GM13977 (cell line): ENCODE measurements at regions not wholly inside any gene's neighbourhood (a gene's known extent, or its start where the extent isn't known, plus 50 kb on each side); places are given as distances from the start of the nearest gene placed in this dataset.

ENCODE experiments used
- DNase-seq: peaks from one replicate; pipeline ENCODE4 v3.0.0; 2012; ENCODE audit warnings: low spot score
- in situ Hi-C: fragments of 300-500 bp; cut with MboI; formaldehyde crosslinking; loops from one replicate; pipeline ENCODE4 v1.12.0; 2022; ENCODE audit warnings: low sequenced_read_pairs, low pct_unique_long_range_greater_than_20kb, mixed read lengths, inconsistent platforms; ENCODE audit not compliant: unreplicated experiment
- TF ChIP-seq, protein P1 (sequence below): IDR thresholded peaks from 2 replicates; pipeline ENCODE4 v1.5.1; 2012; ENCODE audit warnings: mild to moderate bottlenecking, control low read depth; ENCODE audit not compliant: insufficient read depth; ENCODE audit errors: extremely low read depth, missing control alignments

DNA sequence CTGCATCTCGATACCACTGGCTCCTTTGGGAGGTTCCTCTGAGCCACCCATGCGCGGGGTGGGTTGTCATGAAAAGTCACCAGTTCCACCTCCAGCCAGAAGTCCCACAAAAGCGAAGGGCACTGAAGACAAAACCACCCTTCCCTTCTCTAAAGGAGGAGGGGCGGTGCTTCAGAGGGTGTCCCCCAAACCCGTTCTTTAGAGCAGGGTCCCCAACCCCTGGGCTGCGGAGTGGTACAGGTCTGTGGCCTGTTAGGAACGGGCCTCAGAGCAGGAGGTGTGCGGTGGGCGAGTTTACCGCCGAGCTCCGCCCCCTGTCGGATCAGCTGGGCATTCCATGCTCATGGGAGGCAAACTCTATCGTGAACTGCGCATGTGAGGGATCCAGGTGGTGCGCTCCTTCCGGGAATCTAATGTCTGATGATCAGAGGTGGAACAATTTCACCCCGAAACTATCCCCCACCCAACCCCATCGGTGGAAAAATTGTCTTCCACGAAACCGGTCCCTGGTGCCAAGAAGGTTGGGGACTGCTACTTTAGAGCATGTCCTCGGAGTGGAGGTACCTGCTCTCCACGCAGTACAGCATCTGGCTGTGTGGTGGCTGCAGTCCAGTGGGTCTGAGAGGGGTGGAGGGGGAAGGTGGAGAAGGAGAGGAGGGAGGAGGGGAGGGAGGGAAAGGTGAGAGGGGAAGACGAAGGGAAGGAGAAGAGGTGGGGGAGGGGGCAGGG is 72.9 kb upstream of the SEPTIN5 start:
- DNase-seq = no peak
- in situ Hi-C loops = no loop called here
- TF ChIP-seq, protein P1, sequence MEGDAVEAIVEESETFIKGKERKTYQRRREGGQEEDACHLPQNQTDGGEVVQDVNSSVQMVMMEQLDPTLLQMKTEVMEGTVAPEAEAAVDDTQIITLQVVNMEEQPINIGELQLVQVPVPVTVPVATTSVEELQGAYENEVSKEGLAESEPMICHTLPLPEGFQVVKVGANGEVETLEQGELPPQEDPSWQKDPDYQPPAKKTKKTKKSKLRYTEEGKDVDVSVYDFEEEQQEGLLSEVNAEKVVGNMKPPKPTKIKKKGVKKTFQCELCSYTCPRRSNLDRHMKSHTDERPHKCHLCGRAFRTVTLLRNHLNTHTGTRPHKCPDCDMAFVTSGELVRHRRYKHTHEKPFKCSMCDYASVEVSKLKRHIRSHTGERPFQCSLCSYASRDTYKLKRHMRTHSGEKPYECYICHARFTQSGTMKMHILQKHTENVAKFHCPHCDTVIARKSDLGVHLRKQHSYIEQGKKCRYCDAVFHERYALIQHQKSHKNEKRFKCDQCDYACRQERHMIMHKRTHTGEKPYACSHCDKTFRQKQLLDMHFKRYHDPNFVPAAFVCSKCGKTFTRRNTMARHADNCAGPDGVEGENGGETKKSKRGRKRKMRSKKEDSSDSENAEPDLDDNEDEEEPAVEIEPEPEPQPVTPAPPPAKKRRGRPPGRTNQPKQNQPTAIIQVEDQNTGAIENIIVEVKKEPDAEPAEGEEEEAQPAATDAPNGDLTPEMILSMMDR = no peak

DNA sequence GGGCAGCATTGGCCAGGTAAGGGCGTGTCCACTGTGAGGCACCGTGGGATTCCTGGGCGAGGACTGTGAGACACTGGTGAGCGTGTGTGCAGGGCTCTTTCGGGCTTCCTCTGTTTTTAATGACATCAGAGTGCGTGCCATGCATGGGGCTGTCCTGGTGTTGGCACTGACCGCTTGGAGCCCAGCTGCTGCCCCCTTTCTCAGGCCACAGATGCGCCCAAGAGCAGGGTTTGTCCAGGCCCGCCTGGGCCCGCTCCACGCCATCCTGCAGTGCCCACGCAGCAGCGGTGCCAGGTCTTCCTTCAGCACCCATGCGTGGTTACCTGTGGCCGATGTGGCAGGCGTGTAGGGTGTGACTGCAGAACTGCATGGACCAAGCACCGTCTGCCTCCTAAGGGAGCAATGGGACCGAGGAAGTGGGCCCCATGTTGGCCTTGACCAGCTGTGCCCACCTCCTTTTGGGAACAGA is 72.3 kb upstream of the SEPTIN5 start:
- DNase-seq = no peak
- TF ChIP-seq, protein P1 = no peak
- in situ Hi-C loops = no loop called here

DNA sequence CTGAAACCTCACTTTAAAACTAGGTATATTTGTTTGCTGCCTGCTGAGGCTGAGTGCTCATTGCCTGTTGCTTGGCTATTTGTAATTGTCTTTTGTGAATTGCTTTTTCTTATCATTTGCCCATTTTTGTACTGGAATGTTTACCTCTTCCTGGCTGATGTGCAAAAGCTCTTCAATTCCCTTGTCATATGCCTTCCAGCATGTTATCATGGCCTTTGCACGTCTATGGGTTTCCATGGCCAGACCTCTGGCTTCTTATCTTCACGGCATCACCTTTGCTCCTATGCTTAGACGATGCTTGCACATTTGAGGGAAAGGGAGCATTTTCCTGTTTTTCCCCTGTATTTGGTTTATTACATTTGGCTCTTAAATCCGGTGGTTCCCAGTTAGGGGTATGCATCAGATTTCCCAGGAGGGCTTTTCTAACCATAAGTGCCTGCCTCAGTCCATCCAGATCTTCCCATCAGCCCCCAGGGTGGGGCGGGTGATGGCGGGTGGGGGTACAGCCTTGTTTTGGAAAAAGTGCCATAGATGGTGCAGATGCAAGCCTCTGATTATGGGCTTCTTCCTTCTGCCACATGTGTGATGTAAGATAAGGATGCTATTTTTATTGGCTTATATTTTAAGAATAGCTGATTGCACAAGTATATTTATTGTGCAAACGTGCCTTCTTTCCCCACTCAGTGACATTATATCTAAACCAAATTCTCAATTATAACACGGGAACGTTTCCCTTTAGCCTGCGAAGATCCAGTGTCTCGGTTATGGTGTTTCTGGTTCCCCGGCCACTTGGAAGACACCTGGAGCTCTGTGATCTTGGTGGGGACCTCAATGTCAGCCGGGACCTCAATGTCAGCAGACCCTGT is 70.6 kb upstream of the SEPTIN5 start:
- DNase-seq = no peak
- in situ Hi-C loops = no loop called here
- TF ChIP-seq, protein P1 = no peak

DNA sequence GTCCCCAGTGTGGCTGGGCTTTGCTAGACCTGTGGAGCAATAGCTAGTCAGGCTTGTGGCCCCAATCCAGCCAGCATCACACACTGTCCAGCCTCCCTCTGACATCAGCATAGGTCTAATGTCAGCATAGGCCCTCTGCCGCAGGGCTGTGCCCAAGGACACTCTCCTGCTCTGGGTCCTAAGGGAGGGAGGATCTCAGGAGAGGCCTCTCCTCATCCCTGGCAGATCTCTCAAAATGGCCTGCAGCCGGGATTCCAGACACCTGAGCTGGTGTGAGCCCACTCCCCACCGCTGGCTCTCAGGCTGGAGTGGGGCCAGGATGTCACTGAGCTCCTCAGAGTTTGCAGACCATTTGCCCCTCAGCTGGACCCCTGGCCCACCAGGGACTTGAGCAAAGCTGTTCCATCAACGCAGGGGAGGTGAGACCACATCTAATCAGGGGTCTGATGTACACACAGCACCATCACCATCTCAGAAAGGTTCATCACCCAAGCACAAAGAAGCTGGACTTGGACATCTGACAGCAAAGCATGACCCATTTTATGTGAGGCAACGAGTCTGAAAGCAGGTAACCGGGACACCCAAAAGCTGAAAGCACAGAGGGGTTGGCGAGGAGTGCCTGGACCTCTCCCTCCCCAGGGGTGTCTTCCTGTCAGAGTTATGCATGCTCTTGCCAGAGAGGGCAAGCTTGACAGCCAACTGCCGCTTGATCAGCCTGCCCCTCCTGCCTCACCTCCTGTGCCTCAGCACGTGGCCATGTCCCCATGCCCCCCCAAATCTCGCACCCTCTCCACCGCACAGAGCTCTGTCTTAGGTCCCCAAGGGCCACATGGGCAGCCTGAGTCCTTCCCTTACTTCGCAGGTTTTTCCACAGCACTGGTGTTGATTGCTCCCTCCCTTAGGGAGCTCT is 69.7 kb upstream of the SEPTIN5 start:
- in situ Hi-C loops = no loop called here

DNA sequence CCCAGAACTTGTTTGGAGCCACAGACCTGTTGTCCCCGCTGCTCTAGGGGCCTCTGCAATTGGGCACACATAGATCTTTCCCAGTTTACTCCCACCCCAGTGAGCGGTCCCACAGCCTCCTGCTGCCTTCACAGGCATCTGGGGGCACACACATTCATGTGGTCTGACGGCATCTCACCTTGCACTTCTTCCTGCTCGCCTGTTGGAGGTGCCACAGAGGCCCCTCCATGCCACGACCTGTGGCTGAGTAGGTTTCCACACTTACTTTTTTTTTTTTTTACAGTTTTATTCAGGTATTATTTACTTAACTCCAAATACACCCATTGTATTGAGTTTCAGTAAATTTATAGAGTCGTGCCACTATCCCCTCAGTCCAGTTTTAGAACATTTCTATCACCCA is 68.9 kb upstream of the SEPTIN5 start:
- DNase-seq = no peak
- in situ Hi-C loops = no loop called here
- TF ChIP-seq, protein P1 = no peak

More for the DNA sequence above, 69.7 kb upstream of the SEPTIN5 start:
- no peak for DNase-seq
- TF ChIP-seq, protein P1 = no peak

DNA sequence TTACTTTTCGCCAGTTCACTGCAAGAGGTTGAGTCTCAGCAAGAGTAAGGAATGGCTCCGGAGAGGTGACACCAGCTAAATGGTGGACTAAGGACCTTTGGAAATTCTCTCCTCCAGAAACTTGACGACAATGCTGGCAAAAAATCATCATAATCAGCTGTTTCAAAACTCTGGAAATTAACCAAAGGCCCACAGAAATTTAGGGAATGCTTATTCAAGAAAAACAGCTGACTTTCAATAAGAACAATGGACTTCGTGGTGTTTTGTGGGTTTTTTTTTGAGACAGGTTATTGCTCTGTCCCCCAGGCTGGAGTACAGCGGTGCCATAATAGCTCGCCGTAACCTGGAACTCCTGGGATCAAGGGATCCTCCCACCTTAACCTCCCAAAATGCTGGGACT is 68.4 kb upstream of the SEPTIN5 start:
- in situ Hi-C loops = no loop called here
- DNase-seq = no peak

More for the DNA sequence above, 68.4 kb upstream of the SEPTIN5 start:
- TF ChIP-seq, protein P1 = no peak
